GM23338 (cell line): ENCODE measurements at regions not wholly inside any gene's neighbourhood (a gene's known extent, or its start where the extent isn't known, plus 50 kb on each side); places are given as distances from the start of the nearest gene placed in this dataset.

Experiments
- CREB1 ChIP-seq: fragments of 250-450 bp; sonication (Bioruptor Pico); IDR thresholded peaks from 2 replicates; pipeline ENCODE4 v1.5.0; 2020; ENCODE audit warnings: low read depth, mild to moderate bottlenecking, moderate library complexity
- CTCF ChIP-seq, 2 experiments: fragments of 200-600 bp in 1 of 2; sonication (generic) in 1 of 2; conservative IDR thresholded peaks; 2 replicates each; pipeline versions ENCODE4 v1.5.1 to v1.6.1; 2016 to 2017; ENCODE audit warnings: antibody characterized with exemption in 2 of 2, low read depth in 2 of 2, mild to moderate bottlenecking in 2 of 2, moderate library complexity in 1 of 2
- EZH2 ChIP-seq: fragments of 200-600 bp; sonication (generic); IDR thresholded peaks from one replicate; pipeline ENCODE4 v1.8.0; 2017; ENCODE audit warnings: antibody characterized with exemption, mild to moderate bottlenecking, low read depth; ENCODE audit not compliant: unreplicated experiment
- EZH2phosphoT487 ChIP-seq: fragments of 200-600 bp; sonication (generic); IDR thresholded peaks from one replicate; pipeline ENCODE4 v1.8.1; 2018; ENCODE audit warnings: antibody characterized with exemption; ENCODE audit not compliant: unreplicated experiment
- JUNB ChIP-seq: IDR thresholded peaks from one replicate; pipeline ENCODE4 v1.6.1; 2016; ENCODE audit warnings: antibody characterized with exemption; ENCODE audit not compliant: unreplicated experiment
- NANOG ChIP-seq: IDR thresholded peaks from 2 replicates; pipeline ENCODE4 v1.6.1; 2016; ENCODE audit warnings: antibody characterized with exemption, borderline replicate concordance
- POLR2AphosphoS5 ChIP-seq: IDR thresholded peaks from 2 replicates; pipeline ENCODE4 v1.6.1; 2016; ENCODE audit warnings: antibody characterized with exemption, low read depth
- REST ChIP-seq: IDR thresholded peaks from one replicate; pipeline ENCODE4 v1.6.1; 2018; ENCODE audit warnings: antibody characterized with exemption; ENCODE audit not compliant: unreplicated experiment
- STAT1 ChIP-seq: IDR thresholded peaks from one replicate; pipeline ENCODE4 v1.6.1; 2016; ENCODE audit warnings: antibody characterized with exemption; ENCODE audit not compliant: unreplicated experiment

GRCh38 chr9:82757924-82758323, 305.0 kb downstream of the RASEF start:
- TF ChIP-seq CTCF (conservative IDR thresholded peaks at IDR 0.05; ENCODE audit: low read depth in 2 of 2) (no peak), CREB1 (CRISPR knock-in tag) (no peak), EZH2 (no peak), REST (no peak), POLR2AphosphoS5 (no peak), NANOG (no peak), EZH2phosphoT487 (no peak), STAT1 (no peak), JUNB (no peak)
